PC-9 (cell line): ENCODE measurements at regions not wholly inside any gene's neighbourhood (a gene's known extent, or its start where the extent isn't known, plus 50 kb on each side); places are given as distances from the start of the nearest gene placed in this dataset.
"Not testable (repeated sequence)": the region's sequence is repeated elsewhere in the genome, so short reads cannot be mapped to it uniquely, and the experiment has no call there.

ENCODE experiments used
- BruUV-seq: library from RNA; stranded (reverse); fragments of 400-500 nt; replicated peaks from 2 replicates; lab custom pipeline; 2021; lab: Mats Ljungman, UMichigan
- CTCF ChIA-PET: fragments of 300-600 bp; sonication (Branson Sonifier 250); formaldehyde crosslinking; loops from one replicate; lab custom pipeline; 2022; ENCODE audit warnings: antibody characterized with exemption; lab: Charles Lee
- POLR2A ChIA-PET: fragments of 300-600 bp; sonication (Branson Sonifier 250); formaldehyde crosslinking; loops from one replicate; lab custom pipeline; 2022; ENCODE audit warnings: antibody characterized with exemption; ENCODE audit not compliant: unreplicated experiment; lab: Charles Lee
- DNase-seq, 2 experiments: peaks; one replicate each; pipeline versions ENCODE4 v3.0.0 to v3.0.0-alpha.2; 2015 to 2022; ENCODE audit warnings: mixed read lengths in 1 of 2
- H2AFZ ChIP-seq: fragments of 200-600 bp; sonication (generic); 2 replicates; pipeline ENCODE4 v1.8.1; 2017; ENCODE audit warnings: antibody characterized with exemption
- H3F3A ChIP-seq: fragments of 200-600 bp; sonication (generic); 2 replicates; pipeline ENCODE4 v1.8.1; 2017; ENCODE audit warnings: antibody characterized with exemption, mild to moderate bottlenecking, low read depth; ENCODE audit not compliant: insufficient read depth
- H3K27ac ChIP-seq: fragments of 200-600 bp; sonication (generic); 2 replicates; pipeline ENCODE4 v1.6.1; 2016; ENCODE audit warnings: mixed run types
- H3K27me3 ChIP-seq: fragments of 200-600 bp; sonication (generic); 2 replicates; pipeline ENCODE4 v1.6.1; 2016; ENCODE audit warnings: low read depth, mixed run types; ENCODE audit not compliant: insufficient read depth
- H3K36me3 ChIP-seq: fragments of 200-600 bp; sonication (generic); 2 replicates; pipeline ENCODE4 v1.6.1; 2016; ENCODE audit warnings: low read depth, mixed run types
- H3K4me1 ChIP-seq: fragments of 200-600 bp; sonication (generic); replicated peaks from 2 replicates; pipeline ENCODE4 v1.6.1; 2016; ENCODE audit warnings: mixed run types; ENCODE audit not compliant: insufficient read depth
- H3K4me2 ChIP-seq: fragments of 200-600 bp; sonication (generic); 2 replicates; pipeline ENCODE4 v1.6.1; 2017; ENCODE audit warnings: mixed run types
- H3K4me3 ChIP-seq: fragments of 200-600 bp; sonication (generic); 2 replicates; pipeline ENCODE4 v1.6.1; 2016; ENCODE audit warnings: mixed run types
- H3K79me2 ChIP-seq: fragments of 200-600 bp; sonication (generic); 2 replicates; pipeline ENCODE4 v1.6.1; 2017; ENCODE audit warnings: low read depth, mixed run types
- H3K9me2 ChIP-seq: fragments of 200-600 bp; sonication (generic); 2 replicates; pipeline ENCODE4 v1.8.1; 2017; ENCODE audit warnings: mild to moderate bottlenecking; ENCODE audit not compliant: insufficient read depth
- H3K9me3 ChIP-seq: fragments of 200-600 bp; sonication (generic); 2 replicates; pipeline ENCODE4 v1.8.1; 2016; ENCODE audit warnings: low read depth; ENCODE audit not compliant: insufficient read depth
- H4K20me1 ChIP-seq: fragments of 200-600 bp; sonication (generic); 2 replicates; pipeline ENCODE4 v1.8.1; 2017; ENCODE audit not compliant: insufficient read depth
- EZH2 ChIP-seq: fragments of 200-600 bp; sonication (generic); IDR thresholded peaks from 2 replicates; pipeline ENCODE4 v1.8.0; 2017; ENCODE audit warnings: antibody characterized with exemption, low read depth
- intact Hi-C: fragments of 100-400 bp; cut with micrococcal nuclease; formaldehyde crosslinking; loops from one replicate; pipeline ENCODE4 v1.10.0; 2022; ENCODE audit not compliant: unreplicated experiment
- TF ChIP-seq, protein P1 (sequence below): fragments of 200-600 bp; sonication (generic); conservative IDR thresholded peaks from 2 replicates; pipeline ENCODE4 v1.6.1; 2017; ENCODE audit warnings: mixed run types, antibody characterized with exemption, mild to moderate bottlenecking, moderate library complexity

DNA sequence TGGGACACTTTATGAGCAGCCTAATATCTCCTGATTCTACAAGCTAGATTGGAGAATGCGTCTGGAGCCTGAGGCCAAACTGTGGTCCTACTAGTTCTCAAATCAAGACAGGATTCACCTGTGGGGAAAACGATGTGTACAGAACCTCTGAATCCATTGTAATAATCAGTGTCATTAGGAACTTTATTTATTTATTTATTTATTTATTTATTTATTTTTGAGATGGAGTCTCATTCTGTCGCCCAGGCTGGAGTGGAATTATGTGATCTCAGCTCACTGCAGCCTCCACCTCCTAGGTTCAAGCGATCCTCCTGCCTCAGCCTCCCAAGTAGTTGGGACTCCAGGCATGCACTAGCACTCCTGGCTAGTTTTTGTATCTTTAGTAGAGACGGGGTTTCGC lies 52.6 kb upstream of the KIF26B start:
- H4K20me1 ChIP-seq, H3K4me2 ChIP-seq, DNase-seq, BruUV-seq, H3K79me2 ChIP-seq, H3K4me1 ChIP-seq, H3K9me3 ChIP-seq, POLR2A ChIA-PET, H3F3A ChIP-seq, H3K36me3 ChIP-seq, H2AFZ ChIP-seq, H3K4me3 ChIP-seq, H3K27ac ChIP-seq, intact Hi-C loops, H3K9me2 ChIP-seq, CTCF ChIA-PET: not testable (repeated sequence)
- peaks cover 24% of the 10 kb centered on the region for H3K27me3 ChIP-seq

DNA sequence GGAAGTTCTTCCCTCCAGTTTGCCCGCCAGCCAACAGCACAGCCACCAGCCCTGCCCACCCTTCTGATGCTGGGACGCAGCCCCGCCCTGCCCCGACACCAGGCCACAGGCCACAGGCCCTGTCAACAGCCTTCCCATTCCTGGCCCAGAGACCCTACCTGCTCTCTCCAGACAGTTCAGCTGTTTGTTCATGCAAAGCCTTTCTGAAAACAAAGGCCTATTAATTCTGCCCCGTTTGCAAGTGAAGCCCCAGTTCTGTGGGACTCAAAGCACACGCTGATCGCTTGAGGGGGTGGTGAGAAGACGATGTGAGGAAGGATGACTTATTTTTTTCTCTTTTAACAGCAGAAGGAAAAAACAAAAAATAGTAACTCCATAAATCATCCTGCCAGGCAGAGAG lies 55.4 kb upstream of the KIF26B start:
- no peaks in the 10 kb centered on the region for H3F3A ChIP-seq
- no peaks in the 10 kb centered on the region for H3K9me2 ChIP-seq
- no peak for TF ChIP-seq EZH2
- TF ChIP-seq, protein P1, sequence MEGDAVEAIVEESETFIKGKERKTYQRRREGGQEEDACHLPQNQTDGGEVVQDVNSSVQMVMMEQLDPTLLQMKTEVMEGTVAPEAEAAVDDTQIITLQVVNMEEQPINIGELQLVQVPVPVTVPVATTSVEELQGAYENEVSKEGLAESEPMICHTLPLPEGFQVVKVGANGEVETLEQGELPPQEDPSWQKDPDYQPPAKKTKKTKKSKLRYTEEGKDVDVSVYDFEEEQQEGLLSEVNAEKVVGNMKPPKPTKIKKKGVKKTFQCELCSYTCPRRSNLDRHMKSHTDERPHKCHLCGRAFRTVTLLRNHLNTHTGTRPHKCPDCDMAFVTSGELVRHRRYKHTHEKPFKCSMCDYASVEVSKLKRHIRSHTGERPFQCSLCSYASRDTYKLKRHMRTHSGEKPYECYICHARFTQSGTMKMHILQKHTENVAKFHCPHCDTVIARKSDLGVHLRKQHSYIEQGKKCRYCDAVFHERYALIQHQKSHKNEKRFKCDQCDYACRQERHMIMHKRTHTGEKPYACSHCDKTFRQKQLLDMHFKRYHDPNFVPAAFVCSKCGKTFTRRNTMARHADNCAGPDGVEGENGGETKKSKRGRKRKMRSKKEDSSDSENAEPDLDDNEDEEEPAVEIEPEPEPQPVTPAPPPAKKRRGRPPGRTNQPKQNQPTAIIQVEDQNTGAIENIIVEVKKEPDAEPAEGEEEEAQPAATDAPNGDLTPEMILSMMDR, result no peak
- no peaks in the 10 kb centered on the region for H4K20me1 ChIP-seq
- ChIA-PET POLR2A (no interaction called here), CTCF (no interaction called here)
- no peaks in the 10 kb centered on the region for H3K36me3 ChIP-seq
- no peaks in the 10 kb centered on the region for H3K9me3 ChIP-seq
- peaks cover 25% of the 10 kb centered on the region for H3K27me3 ChIP-seq
- no peak overlapping the region for H2AFZ ChIP-seq
- H3K79me2 ChIP-seq, result no peaks in the 10 kb centered on the region
- H3K4me3 ChIP-seq, result no peak overlapping the region
- H3K4me1 ChIP-seq, result no peaks in the 10 kb centered on the region
- DNase-seq, result no peak
- H3K4me2 ChIP-seq, result no peak overlapping the region
- intact Hi-C loops, result no loop called here
- H3K27ac ChIP-seq, result no peak overlapping the region
- no TSS peak for BruUV-seq

DNA sequence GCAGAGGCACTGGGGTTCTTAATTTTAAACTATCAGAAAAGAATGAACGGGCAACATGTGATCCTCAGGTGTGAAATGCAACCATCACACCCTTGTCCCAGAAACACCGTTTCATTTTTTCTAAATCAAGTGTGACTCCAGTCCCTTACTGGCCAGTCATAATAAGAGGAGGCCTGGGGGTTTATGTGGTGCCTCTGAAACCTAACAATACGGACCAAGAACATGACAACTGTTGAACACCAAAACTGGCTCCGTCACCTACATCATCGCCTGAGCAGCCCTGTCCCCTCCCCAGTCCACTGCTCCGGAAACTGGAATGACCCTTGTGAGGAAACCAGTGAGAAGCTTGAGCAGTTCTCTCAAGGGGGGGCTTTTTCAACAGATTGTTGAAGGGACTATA lies 55.9 kb upstream of the KIF26B start:
- no peaks in the 10 kb centered on the region for H3K79me2 ChIP-seq

More for the DNA sequence above, 55.9 kb upstream of the KIF26B start:
- Histone ChIP-seq H3K27me3 (peaks cover 28% of the 10 kb centered on the region; the same call in 1 of the 2 replicates), H3K27ac (no peak overlapping the region), H3K36me3 (no peaks in the 10 kb centered on the region), H3K9me3 (no peaks in the 10 kb centered on the region), H3K9me2 (no peaks in the 10 kb centered on the region), H3K4me2 (no peak overlapping the region), H3K4me3 (no peak overlapping the region), H2AFZ (no peak overlapping the region), H3F3A (no peaks in the 10 kb centered on the region), H4K20me1 (no peaks in the 10 kb centered on the region), H3K4me1 (no peaks in the 10 kb centered on the region)
- CTCF ChIA-PET, result no interaction called here
- intact Hi-C loops, result no loop called here
- TF ChIP-seq EZH2, result no peak
- TF ChIP-seq, protein P1, result no peak
- no peak for DNase-seq
- POLR2A ChIA-PET, result no interaction called here
- no TSS peak for BruUV-seq
